HS-5 (cell line): ENCODE measurements at regions not wholly inside any gene's neighbourhood (a gene's known extent, or its start where the extent isn't known, plus 50 kb on each side); places are given as distances from the start of the nearest gene placed in this dataset.
"Not testable (repeated sequence)": the region's sequence is repeated elsewhere in the genome, so short reads cannot be mapped to it uniquely, and the experiment has no call there.

ENCODE experiments used
- DNase-seq: peaks from one replicate; pipeline ENCODE4 v3.0.0-alpha.2; 2012; ENCODE audit warnings: low read depth

DNA sequence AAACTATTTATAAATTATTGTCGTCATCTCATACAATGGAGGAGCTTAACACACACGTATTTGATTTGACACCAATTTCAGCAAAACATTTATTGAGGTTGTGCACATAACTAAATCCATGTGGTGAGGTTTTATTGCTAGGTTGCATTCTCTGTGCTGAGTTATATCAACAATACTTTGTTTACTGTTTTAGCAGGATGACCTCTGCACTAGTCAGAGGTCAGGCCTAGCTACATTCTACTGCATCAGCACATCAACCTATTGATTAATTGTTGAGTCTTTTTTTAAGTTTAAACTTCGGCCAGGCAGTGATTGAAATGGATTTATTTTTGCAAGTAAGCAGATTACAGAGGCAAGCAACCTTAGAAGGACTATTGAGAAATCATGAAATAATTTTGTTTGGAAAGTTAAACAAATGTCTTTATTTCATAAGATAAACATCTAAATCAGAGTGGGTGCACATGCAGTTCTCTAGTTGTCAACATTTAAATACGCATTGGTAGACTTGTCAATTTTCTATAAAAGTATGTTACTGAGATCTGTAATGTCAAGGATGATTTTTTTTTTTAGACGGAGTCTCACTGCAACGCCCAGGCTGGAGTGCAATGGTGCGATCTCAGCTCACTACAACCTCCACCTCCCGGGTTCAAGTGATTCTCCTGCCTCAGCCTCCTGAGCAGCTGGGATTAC lies 75.2 kb upstream of the CD28 start:
- no peak for DNase-seq

DNA sequence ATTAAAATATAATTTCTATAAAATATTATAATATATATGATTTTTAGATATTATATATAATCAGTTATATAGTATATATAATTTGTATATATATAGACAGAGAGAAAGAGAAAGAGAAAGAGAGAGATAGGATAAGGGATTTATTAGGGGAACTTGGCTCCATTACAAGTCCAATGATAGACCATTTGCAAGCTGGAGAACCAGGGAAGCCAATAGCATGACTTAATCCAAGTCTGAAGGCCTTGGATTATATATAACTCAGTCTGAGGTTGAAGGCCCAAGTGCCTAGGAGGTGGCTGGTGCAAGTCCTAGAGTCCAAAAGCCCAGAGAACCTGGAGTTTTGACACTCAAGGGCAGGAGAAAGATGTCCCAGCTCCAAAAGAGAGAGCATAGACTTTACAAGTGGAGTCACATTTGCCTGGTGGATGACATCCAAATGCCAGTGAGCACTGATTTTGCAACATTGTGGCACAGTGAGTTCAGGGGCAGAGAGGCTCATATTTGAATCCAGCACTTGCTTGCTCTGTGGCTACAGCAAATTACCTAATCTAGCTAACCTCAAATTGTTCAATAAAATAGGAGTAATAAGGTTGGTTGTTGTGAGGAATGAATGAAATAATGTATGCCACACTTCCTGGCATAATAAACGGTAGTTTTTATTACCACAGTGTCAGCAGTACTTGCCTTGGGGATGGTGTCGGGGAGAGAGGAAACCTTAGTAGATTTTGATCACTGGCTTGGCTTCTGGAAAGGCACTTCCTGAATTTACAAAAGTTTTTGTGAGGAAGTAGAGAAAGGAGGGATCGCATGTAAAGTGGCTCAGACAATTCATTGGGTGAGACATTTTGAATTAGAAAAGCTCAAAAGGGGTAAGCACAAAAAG lies 69.6 kb upstream of the CD28 start:
- DNase-seq = no peak

GRCh38 chr2:203637471-203638167 lies 68.8 kb upstream of the CD28 start:
- no peak for DNase-seq

DNA sequence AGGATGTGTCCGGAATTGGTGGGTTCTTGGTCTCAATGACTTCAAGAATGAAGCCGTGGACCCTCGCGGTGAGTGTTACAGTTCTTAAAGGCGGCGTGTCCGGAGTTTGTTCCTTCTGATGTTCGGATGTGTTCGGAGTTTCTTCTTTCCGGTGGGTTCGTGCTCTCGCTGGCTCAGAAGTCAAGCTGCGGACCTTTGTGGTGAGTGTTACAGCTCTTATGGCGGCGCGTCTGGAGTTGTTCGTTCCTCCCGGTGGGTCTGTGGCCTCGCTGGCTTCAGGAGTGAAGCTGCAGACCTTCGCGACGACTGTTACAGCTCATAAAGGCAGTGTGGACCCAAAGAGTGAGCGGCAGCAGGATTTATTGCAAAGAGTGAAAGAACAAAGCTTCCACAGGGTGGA lies 64.6 kb upstream of the CD28 start:
- not testable (repeated sequence) for DNase-seq

GRCh38 chr2:203642841-203643240 lies 63.6 kb upstream of the CD28 start:
- not testable (repeated sequence) for DNase-seq

DNA sequence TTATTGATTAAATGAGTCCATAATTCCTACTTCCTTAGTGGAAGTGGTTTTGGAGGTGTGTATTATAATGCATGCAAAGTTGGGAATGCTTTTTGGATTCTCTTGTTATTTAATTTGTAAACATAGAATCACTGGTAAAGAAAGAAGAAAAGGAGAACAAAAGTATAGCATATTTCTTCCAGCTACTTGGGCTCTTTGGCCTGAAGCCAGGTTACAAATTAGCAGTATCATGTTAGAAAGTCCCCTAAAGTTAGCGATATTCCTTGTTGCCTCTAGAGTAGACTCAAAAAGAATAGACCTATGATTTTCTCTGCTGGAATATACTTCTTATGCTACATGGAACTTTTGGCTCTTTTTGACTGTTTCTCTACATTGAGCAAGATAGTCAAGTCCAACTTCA lies 60.6 kb upstream of the CD28 start:
- no peak for DNase-seq

DNA sequence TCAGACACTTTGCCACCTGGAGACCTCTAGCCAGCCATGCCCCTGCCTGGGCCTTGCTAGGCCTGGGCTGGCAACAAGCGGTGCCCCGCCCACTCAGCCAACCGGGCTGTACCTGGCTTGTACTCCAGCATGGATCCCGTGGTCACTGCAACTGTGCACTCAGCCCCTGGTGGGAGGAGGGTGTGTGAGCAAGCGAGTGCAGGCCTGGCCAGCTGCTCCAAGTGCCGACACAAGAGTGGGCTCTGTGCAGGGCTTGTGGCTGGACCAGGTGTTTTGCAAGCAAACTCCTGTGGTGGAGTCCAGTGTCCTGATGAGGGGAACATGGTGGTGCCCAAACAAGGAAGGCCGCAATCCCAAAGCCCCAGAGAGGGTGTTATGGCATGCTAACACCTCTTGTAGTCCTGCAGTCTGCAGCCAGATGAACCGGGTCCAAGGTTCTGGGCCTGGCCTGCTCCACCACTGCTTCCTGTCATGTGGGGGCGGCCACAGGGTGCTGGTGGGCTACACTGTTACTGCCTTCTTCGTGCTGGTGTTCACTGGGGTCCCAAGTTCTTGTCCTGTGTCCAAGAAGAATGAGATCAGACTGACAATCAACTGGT lies 60.1 kb upstream of the CD28 start:
- no peak for DNase-seq

GRCh38 chr2:203646961-203647360 lies 59.5 kb upstream of the CD28 start:
- no peak for DNase-seq

- no peak for DNase-seq
Observed at GRCh38 chr2:203647579-203647978, 58.9 kb upstream of the CD28 start.

GRCh38 chr2:203648273-203648672 lies 58.2 kb upstream of the CD28 start:
- DNase-seq = no peak

DNA sequence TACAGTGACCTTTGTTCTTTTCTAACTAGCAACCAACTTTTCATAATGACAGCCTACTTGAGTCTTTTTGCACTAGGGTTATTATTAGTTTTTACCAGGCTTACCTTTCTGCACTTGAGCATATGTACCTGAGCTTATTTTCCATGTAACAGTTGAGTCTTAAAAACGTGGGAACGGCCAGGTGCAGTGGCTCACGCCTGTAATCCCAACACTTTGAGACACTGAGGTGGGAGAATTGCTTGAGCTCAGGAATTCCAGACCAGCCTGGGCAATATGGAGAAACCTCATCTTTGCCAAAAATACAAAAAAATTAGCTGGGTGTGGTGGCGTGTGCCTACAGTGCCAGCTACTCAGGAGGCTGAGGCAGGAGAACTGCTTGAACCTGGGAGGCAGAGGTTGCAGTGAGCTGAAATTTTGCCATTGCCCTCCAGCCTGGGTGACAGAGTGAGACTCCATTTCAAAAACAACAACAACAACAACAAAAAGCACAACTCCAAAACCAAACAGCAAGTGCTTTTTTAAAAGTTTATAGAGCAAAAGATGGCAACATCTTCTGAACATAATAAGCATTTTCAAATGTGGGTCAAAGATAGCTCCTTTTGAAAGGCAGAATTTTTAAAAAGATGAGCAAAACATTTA lies 57.1 kb upstream of the CD28 start:
- no peak for DNase-seq

DNA sequence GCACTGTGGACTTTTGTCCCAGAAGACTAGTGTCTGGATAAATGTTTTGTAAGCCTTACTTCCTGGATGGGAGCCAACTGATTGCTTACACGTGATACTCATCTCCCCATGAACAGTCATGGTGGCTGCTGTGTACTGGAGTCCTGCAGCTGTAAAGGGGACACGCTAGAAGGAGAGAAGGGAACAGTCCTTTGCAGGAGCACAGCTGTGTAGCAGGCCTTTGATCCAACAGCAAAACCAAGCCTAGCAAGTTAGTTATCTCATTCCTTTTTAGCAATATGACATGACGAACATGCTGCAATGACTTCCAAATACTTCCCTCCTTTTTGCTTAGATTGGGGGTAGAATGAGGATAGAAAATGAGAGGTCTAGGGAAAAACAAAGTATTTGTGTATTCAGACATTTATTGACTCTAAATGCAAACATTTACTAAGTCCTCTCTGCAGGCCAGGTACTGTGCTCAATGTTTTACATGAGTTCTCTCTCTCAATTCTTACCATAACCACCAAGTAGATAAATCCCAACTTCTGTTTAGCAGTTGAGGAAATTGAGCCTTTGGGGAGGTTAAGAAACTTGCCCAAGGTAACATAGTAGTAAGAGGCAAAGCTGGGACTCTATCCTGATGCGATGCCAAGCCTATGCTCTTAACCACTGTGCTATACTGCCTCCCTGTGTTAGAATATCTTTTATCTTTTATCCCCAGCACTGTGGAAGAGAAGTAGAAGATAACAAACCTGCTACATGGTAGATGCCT lies 55.4 kb upstream of the CD28 start:
- DNase-seq = no peak

- no peak for DNase-seq
Observed at GRCh38 chr2:203651621-203652020, 54.8 kb upstream of the CD28 start.

DNA sequence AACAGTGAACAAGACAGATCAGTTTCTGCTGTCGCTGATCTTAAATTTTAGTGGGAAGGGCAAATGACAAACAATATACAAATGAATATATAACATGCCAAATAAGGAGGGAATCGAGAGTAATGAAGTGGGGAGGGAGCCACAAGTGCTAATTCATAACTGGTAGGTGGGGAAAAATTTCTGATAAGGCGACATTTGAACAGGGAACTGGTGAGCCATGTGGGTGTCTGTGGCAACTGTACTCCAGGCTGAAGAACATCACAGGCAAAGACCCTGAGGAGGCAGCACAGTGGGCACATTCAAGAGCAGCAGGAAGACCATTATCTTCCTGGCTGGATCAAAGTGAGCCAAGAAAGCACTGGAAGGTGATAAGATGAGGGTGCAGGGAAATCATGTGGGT lies 51.6 kb upstream of the CD28 start:
- no peak for DNase-seq

DNA sequence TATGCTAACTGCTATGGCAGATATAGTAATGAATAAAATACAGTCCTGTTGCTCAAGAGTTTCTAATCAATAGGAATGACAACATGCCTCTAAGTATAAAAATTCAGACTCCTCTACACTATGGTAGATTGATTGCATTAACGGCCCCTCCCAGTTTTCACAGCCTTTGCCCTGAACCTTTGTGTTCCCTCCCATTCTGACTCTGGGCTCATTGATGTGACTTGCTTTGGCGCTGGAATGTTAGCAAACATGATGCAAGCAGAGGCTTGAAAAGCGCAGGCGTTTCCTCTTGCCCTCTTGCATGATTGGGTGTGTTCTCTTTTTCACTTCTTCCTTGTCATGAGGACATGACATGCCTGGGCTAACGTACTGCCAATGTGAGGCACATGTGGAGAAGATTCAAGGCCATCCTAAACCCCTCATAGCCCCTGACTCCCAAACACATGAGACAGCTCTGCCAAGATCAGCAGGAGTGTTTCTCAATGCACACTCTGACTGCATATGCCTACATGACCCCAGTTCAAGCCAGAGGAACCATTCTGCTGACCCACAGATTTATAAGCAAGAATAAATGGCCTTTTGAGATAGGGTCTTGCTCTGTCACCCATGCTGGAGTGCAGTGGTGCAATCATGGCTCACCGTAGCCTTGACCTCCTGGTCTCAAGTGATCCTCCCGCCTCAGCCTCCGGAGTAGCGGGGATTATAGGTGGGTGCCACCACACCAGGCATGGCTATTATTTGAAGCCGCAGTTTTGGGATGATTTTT lies 49.7 kb upstream of the CD28 start:
- DNase-seq = no peak
